Activated CD4-positive, alpha-beta T cell treated with anti-CD3 and anti-CD28 coated beads, Interleukin-2, amount 50 U/mL, for 16 hours (primary cell): ENCODE measurements at regions not wholly inside any gene's neighbourhood (a gene's known extent, or its start where the extent isn't known, plus 50 kb on each side); places are given as distances from the start of the nearest gene placed in this dataset.
"Not testable (repeated sequence)": the region's sequence is repeated elsewhere in the genome, so short reads cannot be mapped to it uniquely, and the experiment has no call there.

ENCODE experiments used
- DNase-seq: peaks from one replicate; pipeline ENCODE4 v3.0.0-alpha.2; 2020

DNA sequence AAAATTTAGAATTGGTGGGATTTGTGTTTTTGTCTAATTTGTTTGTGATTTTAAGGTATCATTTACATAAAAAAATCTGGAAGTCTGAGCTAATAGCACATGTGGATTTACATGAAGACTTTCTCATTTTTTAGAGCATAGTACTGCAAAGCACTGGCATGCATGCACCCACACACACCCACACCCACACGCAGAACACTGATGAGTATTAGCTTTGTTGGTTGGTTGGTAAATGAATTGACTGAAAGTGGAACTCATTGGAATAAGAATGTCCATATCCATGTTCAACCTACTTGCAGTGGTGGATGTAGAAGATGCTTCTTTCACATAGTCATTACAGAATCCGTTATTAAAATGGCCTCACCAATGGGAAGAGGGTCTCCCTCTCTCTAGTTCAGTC lies 475.8 kb downstream of the PLCL1 start:
- no peak for DNase-seq

DNA sequence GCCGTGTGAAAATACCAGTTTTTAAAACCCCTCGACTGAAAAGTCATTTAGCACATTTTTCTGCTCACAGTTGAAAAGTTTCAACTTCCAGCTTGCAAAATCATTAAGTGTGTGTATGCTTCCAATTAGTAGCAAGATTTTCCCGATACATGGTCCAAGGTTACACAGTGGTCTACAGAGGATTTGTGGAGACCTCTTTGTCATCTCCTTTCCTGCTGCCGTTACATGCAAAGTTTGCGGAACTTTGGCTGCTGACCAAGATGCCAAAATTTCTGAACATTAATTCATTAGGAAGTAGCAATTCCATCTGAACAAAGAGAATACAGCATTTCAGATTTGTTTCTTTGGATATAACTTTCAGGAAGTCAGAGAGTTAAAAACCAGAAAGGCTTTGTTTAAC lies 474.6 kb downstream of the PLCL1 start:
- DNase-seq: no peak

DNA sequence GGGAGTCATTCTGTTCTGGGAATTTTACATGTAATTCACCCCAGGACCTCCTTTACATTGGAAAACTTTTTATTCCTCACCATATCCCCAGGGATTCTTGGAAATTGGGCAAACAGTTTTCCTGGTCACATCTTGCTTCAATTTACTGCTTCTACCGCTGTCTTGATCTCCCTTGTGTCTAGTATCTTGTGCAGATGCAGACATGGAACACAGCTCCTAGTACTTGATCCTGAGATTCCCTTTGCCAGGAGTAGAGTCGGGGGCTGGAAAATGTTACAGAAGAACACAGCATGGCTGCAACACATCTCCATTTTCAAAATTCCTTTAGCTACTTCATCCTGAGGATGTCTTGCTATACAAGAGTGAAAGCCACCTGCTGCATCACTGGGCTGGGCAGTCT lies 472.8 kb downstream of the PLCL1 start:
- no peak for DNase-seq

DNA sequence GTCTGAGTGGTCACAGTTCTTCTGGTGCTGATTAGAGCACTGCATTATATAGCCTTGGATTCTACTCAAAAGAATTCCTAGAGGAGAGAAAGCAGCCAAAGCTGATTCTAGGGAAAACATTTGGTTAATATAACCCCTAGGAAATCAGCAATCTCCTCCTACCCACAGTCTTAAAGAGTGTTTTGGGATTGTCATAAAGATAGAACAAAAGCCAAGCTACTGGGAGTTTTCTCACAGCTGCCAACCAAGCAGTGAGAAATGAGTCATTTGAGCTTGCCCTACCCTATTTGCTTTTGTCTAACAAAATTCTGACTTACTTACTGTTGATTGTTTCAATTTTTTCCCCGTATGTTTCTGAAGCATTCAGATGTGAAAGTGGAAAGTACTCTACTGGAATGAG lies 469.3 kb downstream of the PLCL1 start:
- DNase-seq: no peak

DNA sequence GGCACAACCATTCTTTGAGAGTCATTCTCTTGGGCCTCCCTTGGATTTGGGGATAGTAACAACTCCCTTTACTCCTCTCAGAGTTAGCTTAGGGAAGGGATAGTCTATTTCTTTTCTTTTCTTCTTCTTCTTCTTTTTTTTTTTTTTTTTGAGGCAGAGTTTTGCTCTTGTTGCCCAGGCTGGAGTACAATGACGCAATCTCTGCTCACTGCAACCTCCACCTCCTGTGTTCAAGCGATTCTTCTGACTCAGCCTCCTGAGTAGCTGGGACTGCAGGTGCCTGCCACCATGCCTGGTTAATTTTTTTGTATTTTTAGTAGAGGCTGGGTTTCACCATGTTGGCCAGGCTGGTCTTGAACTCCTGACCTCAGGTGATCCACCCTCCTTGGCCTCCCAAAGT lies 465.8 kb downstream of the PLCL1 start:
- not testable (repeated sequence) for DNase-seq

DNA sequence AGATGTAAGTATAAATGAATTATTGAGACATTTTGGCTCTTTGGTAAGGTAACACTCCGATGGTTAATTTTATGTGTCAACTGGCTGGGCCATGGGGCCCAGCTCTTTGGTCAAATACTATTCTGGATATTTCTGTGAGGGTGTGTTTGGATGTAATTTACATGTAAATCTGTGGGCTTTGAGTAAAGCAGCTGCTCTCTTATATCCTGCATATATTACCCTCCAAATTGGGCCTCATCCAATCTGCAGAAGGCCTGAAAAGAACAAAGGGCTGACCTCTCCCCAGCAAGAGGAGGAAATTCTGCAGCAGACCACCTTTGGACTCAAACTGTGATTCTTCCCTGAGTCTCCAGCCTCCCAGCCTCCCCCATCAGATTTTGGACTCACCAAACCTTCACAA lies 464.1 kb downstream of the PLCL1 start:
- DNase-seq: no peak

DNA sequence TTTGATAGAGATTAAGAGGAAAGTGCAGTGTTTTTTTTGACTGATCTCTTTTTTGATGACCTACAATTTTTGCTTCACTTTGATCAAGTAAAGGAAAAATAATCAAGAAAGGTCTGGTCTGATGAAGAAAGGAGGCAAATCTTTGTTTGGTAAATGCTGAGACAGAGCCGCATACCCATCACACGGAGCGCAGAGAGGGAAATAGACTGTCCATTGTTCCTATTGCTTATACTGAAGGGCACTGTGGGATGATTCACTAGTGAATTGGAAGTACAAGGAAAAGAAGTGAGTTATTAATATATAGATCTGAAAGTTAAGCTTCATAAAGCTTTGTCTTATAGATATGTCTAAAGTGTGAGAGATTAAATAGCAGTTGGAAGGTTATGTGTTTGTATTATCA lies 455.1 kb downstream of the PLCL1 start:
- DNase-seq: no peak

DNA sequence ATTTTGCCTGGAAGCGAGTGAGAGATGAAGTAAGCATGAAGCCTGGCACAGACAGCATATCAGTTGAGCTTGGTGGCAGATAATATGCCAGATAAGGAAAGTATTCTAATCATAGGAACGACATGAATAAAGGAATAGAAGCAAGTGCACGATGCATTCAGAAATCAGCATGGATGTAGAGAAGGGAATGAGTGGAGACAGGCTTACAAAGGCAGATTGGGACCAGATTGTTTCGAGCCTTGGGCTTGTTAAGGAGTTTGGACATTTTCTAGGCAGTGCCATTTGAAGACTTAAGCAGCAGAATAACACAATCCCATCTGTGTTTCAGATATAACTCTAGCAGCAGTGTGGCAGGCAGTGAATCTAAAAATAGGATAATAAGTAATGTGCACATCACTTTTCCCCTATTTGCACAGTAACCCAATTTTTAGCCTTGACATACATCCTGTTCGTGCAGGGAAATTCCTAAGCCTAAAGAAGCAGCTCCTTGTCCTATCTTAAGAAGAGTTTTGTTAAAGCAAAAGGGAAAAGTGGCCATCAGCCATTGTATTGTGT lies 450.2 kb downstream of the PLCL1 start:
- no peak for DNase-seq

DNA sequence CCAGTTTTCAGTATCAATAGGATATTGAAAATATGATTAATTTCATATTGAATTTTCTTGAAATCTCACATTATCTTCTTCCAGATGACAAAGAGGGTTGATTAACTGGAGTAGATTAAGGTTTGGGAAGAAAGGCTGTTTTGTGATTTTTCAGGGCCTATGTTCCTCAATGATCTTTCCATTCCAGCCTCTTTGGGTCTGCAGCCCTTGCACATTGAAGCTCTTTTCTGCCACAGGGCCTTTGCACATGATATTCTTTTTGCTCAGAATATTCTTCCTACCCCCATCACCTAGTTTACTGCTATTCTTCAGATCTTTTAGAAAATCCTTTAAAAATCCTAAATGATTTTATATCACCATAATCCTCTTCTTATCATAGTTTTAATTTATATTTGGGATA lies 449.6 kb downstream of the PLCL1 start:
- DNase-seq: no peak

DNA sequence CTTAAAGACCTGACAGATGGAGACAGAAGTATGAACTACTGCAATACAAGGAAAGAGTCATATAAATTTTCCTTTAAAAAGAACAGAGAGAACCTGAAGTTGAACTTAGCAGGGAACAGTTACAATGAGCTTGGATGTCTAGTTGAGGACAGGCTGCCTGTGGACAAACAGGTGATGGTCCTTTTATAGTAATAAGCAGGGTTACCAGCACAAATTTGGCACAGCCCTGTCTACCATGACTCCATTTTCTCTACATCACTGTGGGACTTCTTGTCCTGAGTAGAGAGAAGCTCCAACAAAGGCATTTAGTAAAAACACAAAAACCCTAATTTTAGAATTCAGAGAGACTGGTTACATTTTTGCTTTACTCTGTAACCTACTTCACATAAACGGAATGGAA lies 448.1 kb downstream of the PLCL1 start:
- no peak for DNase-seq

DNA sequence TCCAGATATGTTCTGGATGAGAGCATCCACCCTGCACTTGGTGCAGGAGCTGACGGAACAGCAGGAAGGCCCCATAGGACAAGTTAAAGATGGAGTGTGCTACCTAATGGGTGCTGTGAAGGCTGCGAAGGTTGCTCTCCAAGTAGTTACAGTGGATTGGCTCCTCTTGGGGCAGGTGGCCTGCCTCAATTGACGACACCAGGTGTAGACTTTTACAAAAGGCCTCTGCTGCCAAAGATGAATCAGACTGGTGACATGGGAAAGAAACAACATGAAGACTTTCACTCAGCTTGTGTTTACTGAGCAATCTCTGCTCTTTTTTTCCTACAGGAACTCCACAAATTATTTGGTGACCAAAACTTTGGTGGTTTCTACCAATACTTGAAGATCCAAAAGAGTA lies 437.7 kb downstream of the PLCL1 start:
- no peak for DNase-seq

DNA sequence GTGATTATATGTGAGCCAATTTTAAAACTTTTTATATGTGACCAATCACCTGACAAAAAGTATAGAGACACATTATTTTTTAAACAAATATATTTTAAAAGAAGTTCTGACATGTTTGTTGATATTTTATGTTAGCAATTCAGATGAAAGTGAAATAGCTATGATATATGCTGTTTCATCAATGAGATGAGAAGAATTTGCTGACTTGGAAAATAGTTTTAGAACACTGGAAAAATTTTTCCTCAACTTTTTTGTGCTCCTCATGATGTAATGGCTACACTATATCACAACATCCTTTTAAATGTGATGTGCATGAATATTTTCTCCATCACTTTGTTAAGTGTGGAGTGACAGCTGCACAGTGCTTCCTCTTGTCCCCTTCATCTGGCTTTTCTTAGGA lies 434.0 kb downstream of the PLCL1 start:
- DNase-seq: no peak

DNA sequence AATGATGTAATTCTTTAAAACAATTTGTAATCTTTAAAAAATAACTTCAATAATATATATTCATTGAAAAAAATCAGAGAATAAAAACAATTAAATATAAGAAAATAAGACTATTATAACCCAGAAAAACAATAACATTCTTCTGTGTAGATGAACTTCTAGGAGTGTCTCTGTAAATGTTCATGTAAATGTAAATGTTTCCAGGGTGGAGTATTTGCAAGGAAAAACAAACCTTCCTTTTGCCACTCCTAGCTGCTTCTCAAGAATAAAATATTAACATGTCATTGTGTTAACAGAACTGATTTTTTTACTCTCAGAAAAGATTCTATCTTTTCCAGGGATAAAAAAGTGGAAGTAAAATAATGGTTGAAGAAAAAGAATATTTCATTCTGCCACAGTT lies 431.9 kb downstream of the PLCL1 start:
- DNase-seq: no peak

DNA sequence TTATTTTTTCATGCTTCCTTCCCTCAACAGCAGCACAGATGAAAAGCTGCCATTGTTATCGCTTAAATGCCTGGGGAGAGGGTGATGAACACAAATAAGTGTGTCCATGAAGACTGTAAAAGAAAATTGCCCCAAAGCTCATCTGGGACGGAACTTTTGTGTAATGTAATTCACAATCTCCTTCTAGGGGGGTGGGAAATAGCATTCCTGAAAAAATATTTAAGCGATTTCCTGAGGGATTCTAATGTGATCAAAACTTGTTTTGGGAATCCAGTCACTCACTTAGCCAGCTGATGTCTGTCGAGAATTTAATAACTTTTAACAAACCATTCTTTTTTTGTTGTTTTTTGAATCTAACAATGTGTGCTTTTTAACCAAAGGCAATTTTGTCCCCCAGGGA lies 427.9 kb downstream of the PLCL1 start:
- DNase-seq: no peak

DNA sequence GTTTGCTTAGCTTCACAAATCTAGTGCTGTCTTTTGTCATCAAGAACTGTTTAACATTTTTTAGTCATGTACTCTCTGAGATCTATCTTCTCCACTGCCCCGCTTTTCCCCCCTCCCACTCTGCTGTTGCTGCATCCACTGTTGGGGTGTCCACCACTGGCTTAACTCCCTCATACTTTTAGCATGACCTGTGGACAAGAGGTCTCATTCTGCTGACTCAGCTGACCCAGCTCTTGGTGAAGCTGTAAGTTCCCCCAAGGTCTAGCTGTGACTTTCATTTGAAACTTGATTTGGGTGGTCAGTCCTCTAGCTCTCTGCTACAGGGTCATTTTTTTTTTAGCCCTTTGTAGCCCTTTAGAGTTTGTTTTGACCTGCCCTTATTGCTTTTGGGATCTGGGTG lies 427.2 kb downstream of the PLCL1 start:
- no peak for DNase-seq

DNA sequence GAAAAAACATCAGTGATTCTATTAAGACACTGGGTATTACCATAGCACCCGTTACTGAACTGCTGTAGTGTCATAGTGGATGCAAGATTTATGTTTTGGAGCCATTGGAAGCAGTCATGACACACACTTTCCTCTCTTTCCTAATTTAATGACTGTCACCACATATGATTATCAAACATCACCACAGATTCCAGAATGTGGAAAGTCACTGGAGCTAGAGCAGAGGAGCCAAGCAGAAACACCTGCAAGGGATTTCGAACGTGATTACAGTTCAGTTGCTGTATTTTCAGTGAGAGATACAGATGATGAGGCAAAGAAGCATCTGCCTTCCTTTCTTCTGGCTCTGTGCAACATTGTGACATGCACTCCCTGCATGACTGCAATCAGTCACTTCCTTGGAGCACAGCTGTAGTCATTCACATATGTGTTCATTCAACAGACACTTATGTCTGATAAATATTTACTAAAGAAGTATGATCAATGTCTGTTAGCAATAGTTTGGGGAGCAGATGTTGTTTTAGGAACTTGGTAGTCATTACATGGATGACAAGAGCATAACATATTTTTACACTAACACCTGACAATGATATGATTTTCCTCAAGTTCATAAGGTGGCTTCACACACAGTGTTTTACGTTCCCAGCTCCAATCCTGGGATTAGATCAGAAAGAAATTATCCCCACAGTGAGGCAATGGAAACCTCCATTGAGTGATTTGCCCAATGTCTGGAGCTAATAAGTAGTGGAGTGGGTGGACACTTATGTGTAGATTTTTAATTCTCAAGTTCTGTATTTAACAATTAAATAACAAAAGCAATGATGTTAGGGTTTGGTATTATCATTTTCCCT lies 416.6 kb downstream of the PLCL1 start:
- DNase-seq: no peak

DNA sequence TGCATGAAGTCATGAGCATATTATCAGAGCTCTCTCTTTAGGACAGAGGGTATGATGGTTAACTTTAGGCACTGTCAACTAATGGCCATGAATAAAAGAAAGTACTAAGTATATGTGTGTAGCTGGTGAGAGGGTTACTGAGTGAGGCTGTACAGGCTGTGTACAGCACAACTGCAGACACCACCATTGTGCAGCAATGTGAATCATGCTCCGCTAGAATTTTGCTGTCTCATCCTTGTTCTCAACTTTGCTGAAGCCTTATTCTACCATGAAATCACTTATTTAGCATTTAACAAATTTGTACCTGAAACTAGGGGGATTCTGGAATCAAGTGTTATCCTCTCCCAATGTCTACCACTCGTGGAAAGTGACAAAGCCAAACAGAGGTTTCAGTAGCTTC lies 414.9 kb downstream of the PLCL1 start:
- DNase-seq: no peak

DNA sequence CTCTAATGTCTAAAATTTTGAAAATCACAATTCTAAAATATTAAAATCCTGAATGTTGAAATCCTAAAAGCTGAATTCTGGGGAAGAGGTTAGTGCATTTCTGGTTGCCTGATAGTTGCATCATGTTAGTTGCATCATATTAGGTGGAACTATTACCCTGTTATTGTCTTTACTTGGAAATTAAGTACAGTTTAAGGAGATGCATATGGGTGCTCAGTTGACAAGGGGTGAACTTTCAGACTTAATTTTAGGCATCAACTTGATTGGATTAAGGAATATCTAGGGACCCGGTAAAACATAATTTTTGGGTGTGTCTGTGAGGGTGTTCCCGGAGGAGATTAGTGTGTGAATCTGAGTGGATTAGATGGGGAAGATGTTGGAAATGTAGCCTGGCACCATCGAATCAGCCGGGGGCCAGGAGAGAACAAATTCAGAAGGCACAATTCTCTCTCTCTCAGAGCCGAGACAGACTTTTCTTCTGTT lies 409.8 kb downstream of the PLCL1 start:
- DNase-seq: no peak

DNA sequence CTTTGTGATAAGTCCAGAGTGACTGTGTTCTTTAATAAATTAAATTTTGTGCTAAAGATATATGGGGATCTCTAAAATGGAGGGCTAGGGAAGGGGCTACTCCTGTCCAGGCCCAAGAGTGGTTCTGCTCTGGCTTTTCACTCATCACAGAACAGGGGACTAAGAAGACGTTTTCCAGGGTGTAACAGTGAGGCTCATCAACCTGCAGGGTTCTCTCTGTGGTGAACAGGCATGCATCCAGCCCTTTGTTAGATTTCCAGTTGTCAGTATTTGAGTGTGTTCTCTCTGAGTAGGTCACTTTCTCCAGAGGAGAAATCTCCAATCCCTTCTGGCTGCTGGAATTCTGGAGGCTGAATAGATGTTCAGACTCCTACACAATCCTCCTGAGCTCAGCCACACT lies 408.9 kb downstream of the PLCL1 start:
- no peak for DNase-seq

DNA sequence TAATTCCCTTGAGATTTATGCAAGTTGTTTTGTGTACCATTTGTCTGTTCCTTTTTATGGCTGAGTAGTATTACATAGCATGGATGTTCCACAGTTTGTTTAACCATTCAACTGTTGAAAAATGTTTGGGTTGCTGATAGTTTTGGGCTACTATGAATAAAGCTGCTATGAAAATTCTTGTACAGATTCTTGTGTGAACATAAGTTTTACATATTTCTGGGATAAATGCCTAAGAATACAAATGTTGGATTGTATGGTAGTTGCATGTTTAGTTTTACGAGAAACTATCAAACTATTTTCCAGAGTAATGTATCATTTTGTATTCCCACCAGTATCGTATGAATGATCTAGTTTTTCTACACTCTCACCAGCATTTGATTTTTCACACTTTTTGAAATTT lies 407.3 kb downstream of the PLCL1 start:
- no peak for DNase-seq

DNA sequence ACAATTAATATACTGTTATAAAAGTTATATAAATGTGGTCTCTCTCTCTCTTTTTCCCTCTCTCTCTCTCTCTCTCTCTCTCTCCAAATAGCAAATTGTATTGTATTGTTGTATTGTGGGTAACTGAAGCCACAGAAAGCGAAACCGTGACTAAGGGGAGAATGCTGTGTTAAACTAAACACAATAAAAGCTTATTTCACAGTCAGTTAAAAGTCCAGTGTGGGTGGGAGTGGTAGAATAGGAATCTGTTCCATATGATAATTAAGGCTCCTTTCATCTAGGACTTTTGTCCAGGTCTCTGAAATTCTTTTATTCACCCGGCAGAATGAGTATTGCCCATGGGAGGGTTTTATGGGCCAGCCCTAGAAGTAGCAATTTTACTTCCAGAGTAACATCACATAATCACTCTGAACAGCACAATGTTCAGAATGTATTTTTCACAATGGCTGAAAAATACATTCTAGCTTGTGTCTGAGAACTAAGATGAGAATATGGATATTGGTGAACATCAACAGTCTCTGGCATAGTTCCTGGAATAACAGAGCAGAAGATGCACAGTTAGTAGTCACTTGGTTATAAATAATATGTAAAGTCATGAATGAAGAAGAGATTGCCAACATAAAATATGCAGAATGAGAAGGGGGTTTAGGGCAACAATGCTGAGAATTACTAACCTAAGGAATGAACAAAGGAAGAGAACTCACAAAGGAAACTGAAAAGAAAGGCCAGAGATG lies 399.1 kb downstream of the PLCL1 start:
- no peak for DNase-seq
